ENCODE measurements at regions not wholly inside any gene's neighbourhood (a gene's known extent, or its start where the extent isn't known, plus 50 kb on each side); places are given as distances from the start of the nearest gene placed in this dataset.

GRCh38 chr14:34111505-34111904 is 160.6 kb upstream of the EGLN3 start:
- WGBS, 2 donors = 11 to 69% methylated on average over 2 of the region's 2 CpGs
- Histone ChIP-seq H3K4me1 (peaks cover 0 to 5% (median 2%) of the 10 kb centered on the region in 4 donors), H3K36me3 (no peaks in the 10 kb centered on the region), H3K4me3 (no peak overlapping the region), H3K27me3 (no peaks in the 10 kb centered on the region), H3K9me3 (no peaks in the 10 kb centered on the region), H3K27ac (no peak overlapping the region)
- no peak for TF ChIP-seq CTCF (IDR thresholded peaks at IDR 0.05)
- TF ChIP-seq POLR2A (IDR thresholded peaks at IDR 0.05) = no peak
- TF ChIP-seq EP300 (IDR thresholded peaks at IDR 0.05) = no peak
- no peak for TF ChIP-seq POLR2AphosphoS5 (IDR thresholded peaks at IDR 0.05)
- DNase-seq = no peak
- intact Hi-C loops (cut with DNase I) = no loop called here

GRCh38 chr14:34110531-34110930 is 159.7 kb upstream of the EGLN3 start:
- TF ChIP-seq CTCF (IDR thresholded peaks at IDR 0.05) (no peak), POLR2AphosphoS5 (IDR thresholded peaks at IDR 0.05) (no peak), EP300 (IDR thresholded peaks at IDR 0.05) (no peak), POLR2A (IDR thresholded peaks at IDR 0.05) (no peak)
- no peaks in the 10 kb centered on the region for H3K9me3 ChIP-seq
- peaks cover 0 to 5% (median 2%) of the 10 kb centered on the region in 4 donors for H3K4me1 ChIP-seq
- no peaks in the 10 kb centered on the region for H3K27me3 ChIP-seq
- 66 to 83% methylated on average over 2 of the region's 2 CpGs for WGBS, 2 donors
- H3K4me3 ChIP-seq = no peak overlapping the region
- H3K27ac ChIP-seq = no peak overlapping the region
- H3K36me3 ChIP-seq = no peaks in the 10 kb centered on the region
- DNase-seq = no peak
- intact Hi-C loops (cut with DNase I) = no loop called here

- H3K36me3 ChIP-seq = no peaks in the 10 kb centered on the region
- intact Hi-C loops (cut with DNase I) = no loop called here
- H3K4me1 ChIP-seq = no peaks in the 10 kb centered on the region
- H3K4me3 ChIP-seq = no peak overlapping the region
- H3K27ac ChIP-seq = no peak overlapping the region
- TF ChIP-seq POLR2A (IDR thresholded peaks at IDR 0.05) (no peak), EP300 (IDR thresholded peaks at IDR 0.05) (no peak), CTCF (IDR thresholded peaks at IDR 0.05) (no peak), POLR2AphosphoS5 (IDR thresholded peaks at IDR 0.05) (no peak)
- WGBS, 2 donors = 85 to 89% methylated on average over 3 of the region's 3 CpGs
- no peak for DNase-seq
- H3K27me3 ChIP-seq = no peaks in the 10 kb centered on the region
- no peaks in the 10 kb centered on the region for H3K9me3 ChIP-seq
Measured at GRCh38 chr14:34107441-34107840, 156.6 kb upstream of the EGLN3 start.

GRCh38 chr14:34106310-34106709 is 155.4 kb upstream of the EGLN3 start:
- TF ChIP-seq CTCF (IDR thresholded peaks at IDR 0.05) = no peak
- no peak for TF ChIP-seq POLR2A (IDR thresholded peaks at IDR 0.05)
- TF ChIP-seq EP300 (IDR thresholded peaks at IDR 0.05) = no peak
- no peak for TF ChIP-seq POLR2AphosphoS5 (IDR thresholded peaks at IDR 0.05)
- no peak overlapping the region for H3K27ac ChIP-seq
- H3K27me3 ChIP-seq = no peaks in the 10 kb centered on the region
- DNase-seq = no peak
- intact Hi-C loops (cut with DNase I) = no loop called here
- no peaks in the 10 kb centered on the region for H3K4me1 ChIP-seq
- no peak overlapping the region for H3K4me3 ChIP-seq
- no peaks in the 10 kb centered on the region for H3K36me3 ChIP-seq
- H3K9me3 ChIP-seq = no peaks in the 10 kb centered on the region
- 23 to 73% methylated on average over 4 of the region's 4 CpGs for WGBS, 2 donors
